Sigmoid colon (tissue), 6 donors: ENCODE measurements at regions not wholly inside any gene's neighbourhood (a gene's known extent, or its start where the extent isn't known, plus 50 kb on each side); places are given as distances from the start of the nearest gene placed in this dataset.

ENCODE experiments used
- DNase-seq: peaks from one replicate; pipeline ENCODE4 v3.0.0-alpha.2; 2019
- H3K27ac ChIP-seq, 4 donors: fragments of 200-600 bp; sonication (generic); one replicate each; pipeline ENCODE4 v1.5.1; 2016 to 2019; ENCODE audit warnings: mild to moderate bottlenecking in 1 of 4
- H3K27me3 ChIP-seq, 3 donors: fragments of 200-600 bp; sonication (generic); one replicate each; pipeline ENCODE4 v1.5.1; 2019; ENCODE audit warnings: mild to moderate bottlenecking in 1 of 3
- H3K36me3 ChIP-seq, 4 donors: fragments of 200-600 bp; sonication (generic); one replicate each; pipeline ENCODE4 v1.5.1; 2016 to 2019
- H3K4me1 ChIP-seq, 4 donors: fragments of 200-600 bp; sonication (generic); one replicate each; pipeline ENCODE4 v1.5.1; 2017 to 2019
- H3K4me3 ChIP-seq, 4 donors: fragments of 200-600 bp; sonication (generic); one replicate each; pipeline ENCODE4 v1.5.1; 2017 to 2019; ENCODE audit warnings: mild to moderate bottlenecking in 2 of 4, moderate library complexity in 1 of 4
- H3K9me3 ChIP-seq, 4 donors: fragments of 200-600 bp in 3 of 4; sonication (generic) in 3 of 4; one replicate each; pipeline versions ENCODE4 v1.5.1 to v1.6.1; 2013 to 2019
- EP300 ChIP-seq, 4 donors: sonication (generic); formaldehyde crosslinking; IDR thresholded peaks; one replicate each; pipeline ENCODE4 v1.6.1; 2017; ENCODE audit warnings: antibody characterized with exemption in 4 of 4
- POLR2A ChIP-seq, 2 donors: fragments of 450-650 bp; IDR thresholded peaks; one replicate each; pipeline ENCODE4 v1.6.1; 2016; ENCODE audit warnings: antibody characterized with exemption in 2 of 2, mild to moderate bottlenecking in 2 of 2, moderate library complexity in 2 of 2
- POLR2AphosphoS5 ChIP-seq, 4 donors: sonication (generic); formaldehyde crosslinking; IDR thresholded peaks; one replicate each; pipeline ENCODE4 v1.6.1; 2017; ENCODE audit warnings: antibody characterized with exemption in 4 of 4
- WGBS, 2 donors: extraction: QIAGEN DNeasy Blood & Tissue Kit; methylation state at CpG; one replicate each; pipeline ENCODE4 v1.1.7; 2013; 5-methylcytosine and 5-hydroxymethylcytosine counted together
- intact Hi-C: fragments of 100-400 bp; cut with DNase I; formaldehyde crosslinking; loops from one replicate; pipeline ENCODE4 v1.15.1; 2023
- TF ChIP-seq, protein P1 (sequence below), 4 experiments: fragments of 450-650 bp in 3 of 4; fragments of 200-600 bp in 1 of 4; IDR thresholded peaks; one replicate each; pipeline ENCODE4 v1.5.1; 2016 to 2019; ENCODE audit warnings: antibody characterized with exemption in 4 of 4, mild to moderate bottlenecking in 3 of 4, moderate library complexity in 2 of 4
- donor health status: healthy with polysubstance abuse.
- donor health status: healthy.

DNA sequence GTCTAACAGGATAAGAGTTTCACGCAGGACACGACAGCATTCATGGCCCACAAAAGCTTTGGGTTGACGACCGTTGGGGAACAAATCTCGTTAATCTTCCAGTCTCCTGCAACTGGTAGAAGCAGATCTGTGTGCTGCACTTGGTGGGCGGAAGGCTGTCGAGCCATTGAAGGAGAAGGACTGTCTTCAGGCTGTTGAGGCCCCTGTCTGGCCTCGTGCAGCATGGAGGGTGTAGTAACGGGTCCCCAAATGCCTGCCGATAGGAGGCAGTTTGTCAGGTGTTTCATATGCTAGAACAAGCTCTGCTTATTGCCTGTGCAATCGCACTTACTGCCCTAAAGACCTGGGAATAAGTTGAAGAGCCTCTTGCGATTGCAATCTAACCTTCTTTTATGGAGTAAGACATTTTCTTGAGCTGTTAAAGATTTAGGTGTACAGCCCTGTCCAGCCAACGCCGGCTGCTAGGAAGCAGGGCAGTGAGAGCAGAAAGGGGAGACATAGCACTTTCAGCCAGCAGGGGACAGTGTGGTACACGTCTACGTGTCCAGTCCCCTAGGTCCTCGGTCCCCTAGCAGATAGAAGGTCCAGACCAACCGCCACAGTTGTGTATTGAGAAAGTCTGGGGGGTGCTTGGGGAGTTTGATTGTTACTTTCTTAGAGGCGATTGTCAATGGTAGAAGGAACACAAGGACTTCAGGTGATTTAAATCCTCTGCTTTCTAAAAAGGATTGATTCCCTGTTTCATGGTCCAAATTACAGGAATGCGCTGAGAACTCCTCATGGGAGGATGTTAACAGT is 102.3 kb upstream of the TMPRSS2 start:
- intact Hi-C loops: loop anchor here (2.0 to 5.0 kb wide), 3 partner anchors 267 to 511 kb away; partner anchors contain the start of gene PRDM15
- 67 to 86% methylated on average over 20 of the region's 20 CpGs for WGBS, 2 donors
- Histone ChIP-seq H3K36me3 (no peaks in the 10 kb centered on the region), H3K27me3 (peaks cover 0 to 6% (median 3%) of the 10 kb centered on the region in 3 donors), H3K4me1 (peaks cover 0 to 36% (median 30%) of the 10 kb centered on the region in 4 donors), H3K4me3 (no peak overlapping the region), H3K27ac (no peak overlapping the region), H3K9me3 (no peaks in the 10 kb centered on the region)
- TF ChIP-seq, protein P1, sequence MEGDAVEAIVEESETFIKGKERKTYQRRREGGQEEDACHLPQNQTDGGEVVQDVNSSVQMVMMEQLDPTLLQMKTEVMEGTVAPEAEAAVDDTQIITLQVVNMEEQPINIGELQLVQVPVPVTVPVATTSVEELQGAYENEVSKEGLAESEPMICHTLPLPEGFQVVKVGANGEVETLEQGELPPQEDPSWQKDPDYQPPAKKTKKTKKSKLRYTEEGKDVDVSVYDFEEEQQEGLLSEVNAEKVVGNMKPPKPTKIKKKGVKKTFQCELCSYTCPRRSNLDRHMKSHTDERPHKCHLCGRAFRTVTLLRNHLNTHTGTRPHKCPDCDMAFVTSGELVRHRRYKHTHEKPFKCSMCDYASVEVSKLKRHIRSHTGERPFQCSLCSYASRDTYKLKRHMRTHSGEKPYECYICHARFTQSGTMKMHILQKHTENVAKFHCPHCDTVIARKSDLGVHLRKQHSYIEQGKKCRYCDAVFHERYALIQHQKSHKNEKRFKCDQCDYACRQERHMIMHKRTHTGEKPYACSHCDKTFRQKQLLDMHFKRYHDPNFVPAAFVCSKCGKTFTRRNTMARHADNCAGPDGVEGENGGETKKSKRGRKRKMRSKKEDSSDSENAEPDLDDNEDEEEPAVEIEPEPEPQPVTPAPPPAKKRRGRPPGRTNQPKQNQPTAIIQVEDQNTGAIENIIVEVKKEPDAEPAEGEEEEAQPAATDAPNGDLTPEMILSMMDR (IDR thresholded peaks at IDR 0.05): peak; percentile 25 to 69 (median 60)
- TF ChIP-seq POLR2AphosphoS5 (IDR thresholded peaks at IDR 0.05) (no peak), EP300 (IDR thresholded peaks at IDR 0.05) (no peak), POLR2A (IDR thresholded peaks at IDR 0.05) (no peak)
- DNase-seq: peak; percentile 68

- no peak overlapping the region for H3K27ac ChIP-seq
- 81 to 87% methylated on average over 4 of the region's 4 CpGs for WGBS, 2 donors
- H3K4me1 ChIP-seq: peaks cover 0 to 8% (median 5%) of the 10 kb centered on the region in 4 donors
- H3K27me3 ChIP-seq: peaks cover 0 to 20% (median 5%) of the 10 kb centered on the region in 3 donors
- no peaks in the 10 kb centered on the region for H3K36me3 ChIP-seq
- H3K9me3 ChIP-seq: no peaks in the 10 kb centered on the region
- DNase-seq: peak; percentile 32
- intact Hi-C loops: no loop called here
- TF ChIP-seq EP300 (IDR thresholded peaks at IDR 0.05): no peak
- TF ChIP-seq, protein P1 (IDR thresholded peaks at IDR 0.05): no peak
- no peak for TF ChIP-seq POLR2A (IDR thresholded peaks at IDR 0.05)
- TF ChIP-seq POLR2AphosphoS5 (IDR thresholded peaks at IDR 0.05): no peak
- no peak overlapping the region for H3K4me3 ChIP-seq
These were observed 98.7 kb upstream of the TMPRSS2 start for GRCh38 chr21:41606706-41607105.

- Histone ChIP-seq H3K27me3 (peaks cover 0 to 20% (median 5%) of the 10 kb centered on the region in 3 donors), H3K4me3 (no peak overlapping the region), H3K36me3 (no peaks in the 10 kb centered on the region), H3K27ac (no peak overlapping the region), H3K9me3 (no peaks in the 10 kb centered on the region), H3K4me1 (peaks cover 0 to 11% (median 9%) of the 10 kb centered on the region in 4 donors)
- peak; percentile 37 for DNase-seq
- intact Hi-C loops: no loop called here
- TF ChIP-seq POLR2AphosphoS5 (IDR thresholded peaks at IDR 0.05) (no peak), POLR2A (IDR thresholded peaks at IDR 0.05) (no peak)
- WGBS, 2 donors: 96% methylated on average over 10 of the region's 10 CpGs
These were observed 98.0 kb upstream of the TMPRSS2 start for GRCh38 chr21:41605934-41606285.

DNA sequence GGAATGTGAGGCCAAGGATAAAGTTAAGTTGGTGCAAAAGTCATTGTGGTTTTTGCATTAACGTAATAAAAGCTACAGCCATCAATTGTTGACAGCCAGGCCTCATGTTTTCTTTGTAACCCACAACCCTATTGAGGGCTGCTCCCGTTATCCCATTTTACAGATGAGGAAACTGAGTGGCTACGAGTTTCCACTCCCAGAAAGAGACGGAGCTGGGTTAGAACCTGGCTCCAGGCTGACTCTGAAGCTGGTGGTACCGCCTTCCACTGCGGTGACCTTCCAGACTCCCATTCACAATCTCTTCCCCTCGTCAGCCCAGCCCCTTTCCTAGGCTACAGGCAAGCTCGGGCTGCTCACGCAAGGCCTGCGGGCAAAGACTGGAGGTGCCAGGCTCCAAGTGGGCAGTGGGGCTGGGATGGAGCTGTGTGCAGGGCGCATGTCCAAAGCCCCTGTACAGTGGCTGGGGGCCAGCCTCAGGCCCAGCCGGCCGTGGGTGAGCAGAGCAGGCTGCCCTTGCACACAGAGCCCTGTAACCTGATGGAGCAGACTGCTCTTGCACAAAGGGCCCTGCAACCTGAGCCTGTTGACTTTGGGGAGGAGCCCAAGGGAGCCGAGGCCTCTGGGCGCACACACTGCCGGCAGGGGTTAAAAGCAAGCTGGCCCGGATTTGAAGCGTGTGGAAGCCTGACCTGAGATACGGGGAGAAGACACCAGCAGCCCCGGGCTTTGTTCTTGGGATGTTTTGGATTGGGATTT is 97.4 kb upstream of the TMPRSS2 start:
- 72 to 83% methylated on average over 20 of the region's 20 CpGs for WGBS, 2 donors
- Histone ChIP-seq H3K36me3 (no peaks in the 10 kb centered on the region), H3K27me3 (peaks cover 0 to 20% (median 5%) of the 10 kb centered on the region in 3 donors), H3K27ac (no peak overlapping the region), H3K9me3 (no peaks in the 10 kb centered on the region), H3K4me1 (peaks cover 0 to 11% (median 9%) of the 10 kb centered on the region in 4 donors), H3K4me3 (no peak overlapping the region)
- intact Hi-C loops: no loop called here
- DNase-seq: peak; percentile 47
- TF ChIP-seq POLR2A (IDR thresholded peaks at IDR 0.05) (no peak), EP300 (IDR thresholded peaks at IDR 0.05) (no peak), POLR2AphosphoS5 (IDR thresholded peaks at IDR 0.05) (no peak)
- TF ChIP-seq, protein P1 (IDR thresholded peaks at IDR 0.05): no peak

GRCh38 chr21:41604583-41605041 is 96.7 kb upstream of the TMPRSS2 start:
- TF ChIP-seq EP300 (IDR thresholded peaks at IDR 0.05) (no peak), POLR2A (IDR thresholded peaks at IDR 0.05) (no peak), POLR2AphosphoS5 (IDR thresholded peaks at IDR 0.05) (no peak)
- TF ChIP-seq, protein P1 (IDR thresholded peaks at IDR 0.05): no peak
- peak; percentile 41 for DNase-seq

More at GRCh38 chr21:41604583-41605041, 96.7 kb upstream of the TMPRSS2 start:
- H3K27ac ChIP-seq: no peak overlapping the region
- peaks cover 0 to 20% (median 5%) of the 10 kb centered on the region in 3 donors for H3K27me3 ChIP-seq
- no peaks in the 10 kb centered on the region for H3K9me3 ChIP-seq
- intact Hi-C loops: no loop called here
- H3K4me1 ChIP-seq: peaks cover 0 to 11% (median 9%) of the 10 kb centered on the region in 4 donors
- 89 to 94% methylated on average over 12 of the region's 12 CpGs for WGBS, 2 donors
- H3K36me3 ChIP-seq: no peaks in the 10 kb centered on the region
- no peak overlapping the region for H3K4me3 ChIP-seq
